GM12878 (cell line): ENCODE measurements at regions not wholly inside any gene's neighbourhood (a gene's known extent, or its start where the extent isn't known, plus 50 kb on each side); places are given as distances from the start of the nearest gene placed in this dataset.

Experiments used
- CTCF ChIP-seq, 3 experiments: IDR thresholded peaks in 2 of 3; conservative IDR thresholded peaks in 1 of 3; 2 replicates each; pipeline ENCODE4 v1.5.1; 2011; ENCODE audit warnings: low read depth in 3 of 3, low read length in 3 of 3, mild to moderate bottlenecking in 3 of 3, control low read depth in 2 of 3, moderate library complexity in 2 of 3, inconsistent platforms in 1 of 3, mixed read lengths in 1 of 3; ENCODE audit not compliant: control insufficient read depth in 2 of 3, insufficient read depth in 1 of 3; ENCODE audit errors: extremely low read depth in 1 of 3
- KDM1A ChIP-seq: fragments of 200-600 bp; sonication (generic); IDR thresholded peaks from 2 replicates; pipeline ENCODE4 v1.6.1; 2016; ENCODE audit warnings: borderline replicate concordance
- POLR2AphosphoS5 ChIP-seq: IDR thresholded peaks from 2 replicates; pipeline ENCODE4 v1.6.1; 2011; ENCODE audit warnings: mild to moderate bottlenecking, low read length, inconsistent platforms
- POU2F2 ChIP-seq: IDR thresholded peaks from 3 replicates; pipeline ENCODE4 v1.6.1; 2011; ENCODE audit warnings: low read depth, mild to moderate bottlenecking, low read length, borderline replicate concordance
- RAD51 ChIP-seq: fragments of 450-650 bp; IDR thresholded peaks from 2 replicates; pipeline ENCODE4 v1.6.1; 2016; ENCODE audit warnings: moderate library complexity, mild to moderate bottlenecking, inconsistent platforms
- SMAD5 ChIP-seq: IDR thresholded peaks from 2 replicates; pipeline ENCODE4 v1.6.1; 2016; ENCODE audit warnings: antibody characterized with exemption, low read depth
- TCF7 ChIP-seq: IDR thresholded peaks from 2 replicates; pipeline ENCODE4 v1.6.1; 2014; ENCODE audit warnings: antibody characterized with exemption, borderline replicate concordance
- USF2 ChIP-seq: IDR thresholded peaks from 2 replicates; pipeline ENCODE4 v1.6.1; 2011; ENCODE audit warnings: low read depth, low read length, improper control_type of control experiment, borderline replicate concordance

- TF ChIP-seq RAD51 (no peak), CTCF (IDR thresholded peaks at IDR 0.05 in 2 of 3, conservative IDR thresholded peaks at IDR 0.05 in 1 of 3; ENCODE audit: control insufficient read depth in 2 of 3, extremely low read depth in 1 of 3, insufficient read depth in 1 of 3, low read depth in 3 of 3, low read length in 3 of 3) (no peak), TCF7 (no peak), SMAD5 (no peak), USF2 (no peak), POU2F2 (no peak), KDM1A (no peak), POLR2AphosphoS5 (no peak)
These were observed 104.7 kb upstream of the GPM6A start for GRCh38 chr4:175916626-175917351.
